NCI-H526 treated with DMSO at 0.1 percent for 48 hours (cell line): ENCODE measurements at regions not wholly inside any gene's neighbourhood (a gene's known extent, or its start where the extent isn't known, plus 50 kb on each side); places are given as distances from the start of the nearest gene placed in this dataset.
"Not testable (repeated sequence)": the region's sequence is repeated elsewhere in the genome, so short reads cannot be mapped to it uniquely, and the experiment has no call there.

Source experiments
- DNase-seq: peaks from one replicate; lab custom pipeline; 2025; lab: John Stamatoyannopoulos, UW

DNA sequence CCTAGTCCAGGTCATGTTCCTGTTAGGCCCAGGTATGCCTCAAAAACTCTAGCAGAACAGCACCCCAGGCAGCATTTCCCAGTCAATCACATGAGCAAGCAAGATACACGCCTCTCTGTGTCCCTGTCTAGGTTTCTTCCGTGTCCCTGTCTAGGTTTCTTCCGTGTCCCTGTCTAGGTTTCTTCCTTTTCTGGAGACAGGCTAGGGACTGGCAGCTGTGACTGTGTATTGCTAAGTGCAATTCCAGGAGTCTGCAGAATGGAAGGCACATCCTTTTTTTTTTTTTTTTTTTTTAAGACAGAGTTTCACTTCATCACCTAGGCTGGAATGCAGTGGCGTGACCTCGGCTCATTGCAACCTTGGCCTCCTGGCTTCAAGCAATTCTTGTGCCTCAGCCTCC, 77.6 kb downstream of the SETD4 start:
- DNase-seq = no peak

DNA sequence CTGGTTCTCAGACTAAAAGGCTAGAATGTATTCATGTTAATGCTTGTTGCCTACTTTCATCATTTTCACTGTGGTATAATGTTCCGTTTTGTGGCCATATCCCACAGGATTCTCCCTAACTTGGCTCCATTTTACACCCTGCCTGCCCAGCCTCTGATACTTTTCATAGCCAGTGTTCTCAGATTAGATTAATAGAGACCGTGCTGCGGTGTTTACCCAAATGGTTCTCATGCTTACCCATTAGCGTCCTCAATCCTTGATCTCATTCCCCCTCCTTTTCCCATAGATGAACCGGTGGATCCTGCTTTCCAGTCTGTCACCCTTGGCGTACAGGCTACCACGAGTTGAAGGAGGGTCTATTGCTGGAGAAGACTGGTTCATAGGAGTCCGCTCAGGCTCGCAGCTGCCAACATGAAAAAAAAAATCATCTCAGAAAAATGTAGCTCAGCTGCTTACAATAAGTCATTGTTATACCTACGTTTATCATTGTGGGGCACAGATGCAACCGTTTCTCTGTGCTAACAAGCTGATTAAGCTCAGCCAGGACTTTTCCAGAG, 78.7 kb downstream of the SETD4 start:
- no peak for DNase-seq

DNA sequence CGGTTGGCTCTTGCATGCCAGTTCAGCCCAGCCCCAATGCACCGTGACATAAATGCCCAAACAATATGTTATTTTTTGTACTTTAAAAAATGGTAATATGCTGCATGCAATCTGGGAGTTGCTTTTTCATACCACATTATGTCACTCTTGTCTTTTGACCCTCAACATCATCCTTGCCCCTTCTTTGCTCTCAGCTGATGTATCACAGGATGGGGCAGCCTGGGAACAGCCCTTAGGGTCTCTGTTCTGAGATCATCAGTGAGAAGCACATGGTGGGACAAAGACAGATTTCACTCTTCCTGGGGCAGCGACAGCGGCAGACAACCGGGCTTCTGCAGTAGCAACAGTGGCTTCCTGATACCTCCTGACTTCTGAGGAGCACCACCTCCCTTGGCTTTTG, 79.5 kb downstream of the SETD4 start:
- no peak for DNase-seq

DNA sequence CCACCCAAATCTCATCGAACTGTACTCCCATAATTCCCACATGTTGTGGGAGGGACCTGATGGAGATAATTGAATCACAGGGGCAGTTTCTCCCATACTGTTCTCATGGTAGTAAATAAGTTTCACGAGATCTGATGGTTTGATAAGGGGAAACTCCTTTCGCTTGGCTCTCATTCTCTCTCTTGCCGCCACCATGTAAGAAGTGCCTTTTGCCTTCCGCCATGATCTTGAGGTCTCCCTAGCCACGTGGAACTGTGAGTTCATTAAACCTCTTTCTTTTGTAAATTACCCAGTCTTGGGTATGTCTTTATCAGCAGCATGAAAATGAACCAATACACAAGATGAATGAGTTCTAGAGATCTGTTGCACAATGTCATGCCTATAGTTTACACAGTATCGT, 82.5 kb downstream of the SETD4 start:
- not testable (repeated sequence) for DNase-seq

DNA sequence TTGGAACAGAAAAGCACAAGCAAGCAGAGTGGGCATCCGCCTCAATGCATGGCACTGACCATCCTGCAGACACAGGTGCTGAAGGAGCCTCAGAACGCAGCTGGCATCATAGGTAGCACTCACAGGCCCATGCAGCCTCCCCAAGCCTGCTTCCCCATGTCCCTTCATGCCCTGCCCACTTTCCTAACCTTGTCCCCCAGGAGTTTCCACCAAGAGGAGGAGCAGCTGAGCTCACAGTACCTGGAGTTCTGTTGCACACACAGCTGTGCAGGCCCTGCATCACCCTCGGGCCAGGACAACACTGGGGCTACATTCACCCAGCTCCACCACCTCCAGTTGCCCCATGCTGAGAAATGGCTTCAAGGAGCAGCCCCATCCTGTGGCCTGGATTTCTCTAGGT, 83.4 kb downstream of the SETD4 start:
- DNase-seq = no peak

DNA sequence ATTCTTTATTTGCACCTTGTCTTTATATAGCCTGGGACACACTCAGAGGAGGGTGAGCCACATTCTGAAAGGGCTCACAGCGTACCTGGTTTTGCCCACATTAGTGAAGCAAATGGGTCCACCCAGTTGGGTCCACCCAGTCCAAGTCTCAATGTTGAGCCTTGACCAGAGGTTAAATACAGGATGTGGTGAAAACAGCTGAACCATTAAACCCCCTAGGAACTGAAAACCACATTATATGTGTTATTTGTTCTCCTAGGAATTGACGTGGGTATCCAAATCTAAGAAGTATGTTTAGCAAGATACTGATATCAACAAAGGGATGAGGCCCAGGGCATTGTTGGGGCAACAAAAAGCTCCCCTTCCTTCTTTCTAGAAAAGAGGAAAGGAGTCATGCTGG, 83.8 kb downstream of the SETD4 start:
- no peak for DNase-seq

DNA sequence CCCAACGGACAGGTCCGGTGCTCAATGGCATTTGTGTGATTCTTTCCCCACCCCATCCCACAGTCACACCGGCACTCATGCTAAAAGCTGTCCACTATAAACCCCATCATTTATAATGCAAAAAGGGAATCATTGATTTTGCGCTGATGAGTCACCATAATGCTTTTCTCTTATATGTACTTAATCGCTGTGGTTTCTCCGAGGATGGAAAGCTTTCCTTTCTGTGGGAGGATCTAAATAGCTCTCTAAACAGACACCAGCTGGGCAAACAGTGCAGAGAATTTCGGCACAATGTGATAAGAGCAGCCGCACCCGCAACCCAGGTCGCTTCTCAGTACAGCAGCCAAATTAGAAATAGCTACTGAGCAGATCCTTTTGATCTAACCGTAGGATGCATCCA, 85.6 kb downstream of the SETD4 start:
- no peak for DNase-seq

DNA sequence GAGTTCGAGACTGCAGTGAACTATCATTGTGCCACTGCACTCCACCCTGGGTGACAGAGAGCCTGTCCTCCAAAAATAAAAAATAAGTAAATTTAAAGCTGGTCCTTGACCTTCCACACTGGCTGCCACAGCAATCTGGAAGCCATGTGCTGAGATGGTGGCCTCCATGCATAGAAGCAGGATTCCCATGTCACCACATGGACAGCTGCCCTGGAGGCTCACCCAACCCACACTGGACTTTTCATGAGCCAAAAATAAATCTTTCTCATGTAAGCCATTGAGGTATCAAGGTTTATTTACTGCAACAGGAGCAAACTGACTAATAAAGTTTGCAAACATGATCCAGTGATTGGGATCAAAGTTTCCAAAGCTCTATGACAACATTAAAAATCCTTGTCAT, 88.5 kb downstream of the SETD4 start:
- DNase-seq = no peak

DNA sequence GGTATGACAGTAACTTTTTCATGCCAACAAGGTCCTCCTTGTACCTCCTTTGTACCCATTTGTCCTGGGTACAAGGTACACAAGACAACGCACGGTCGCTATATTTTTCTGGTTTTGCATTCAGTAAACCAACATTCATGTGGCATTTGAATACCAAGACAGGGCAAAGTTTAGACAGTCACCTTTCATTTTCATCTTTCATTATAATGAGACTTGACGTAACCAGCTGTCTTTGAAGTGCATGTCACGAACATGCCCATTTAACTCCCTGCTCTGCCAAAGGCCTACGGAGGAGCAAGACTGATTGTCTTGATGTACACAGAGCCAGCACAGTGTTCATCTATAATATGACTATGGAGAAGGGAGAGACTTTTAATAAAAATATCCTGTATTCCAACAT, 91.0 kb downstream of the SETD4 start:
- no peak for DNase-seq

DNA sequence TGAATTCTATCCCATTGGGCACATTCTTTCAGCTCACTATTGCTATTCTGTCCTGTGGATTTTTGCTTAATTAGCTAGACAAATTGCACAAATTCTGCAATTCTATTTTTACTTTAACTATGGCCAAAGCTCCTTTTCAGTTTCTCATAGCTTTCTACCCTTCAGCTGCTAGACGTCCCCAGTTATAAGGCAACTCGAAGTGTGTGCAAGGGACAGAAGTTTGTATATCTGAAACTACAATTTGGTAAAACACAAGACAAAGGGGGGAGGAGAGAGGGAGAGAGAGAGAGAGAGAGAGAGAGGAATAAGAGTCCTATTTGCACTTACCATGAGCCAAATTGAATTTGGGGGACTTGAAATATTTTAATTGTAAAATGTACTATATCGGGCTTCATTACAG, 91.8 kb downstream of the SETD4 start:
- DNase-seq = no peak

DNA sequence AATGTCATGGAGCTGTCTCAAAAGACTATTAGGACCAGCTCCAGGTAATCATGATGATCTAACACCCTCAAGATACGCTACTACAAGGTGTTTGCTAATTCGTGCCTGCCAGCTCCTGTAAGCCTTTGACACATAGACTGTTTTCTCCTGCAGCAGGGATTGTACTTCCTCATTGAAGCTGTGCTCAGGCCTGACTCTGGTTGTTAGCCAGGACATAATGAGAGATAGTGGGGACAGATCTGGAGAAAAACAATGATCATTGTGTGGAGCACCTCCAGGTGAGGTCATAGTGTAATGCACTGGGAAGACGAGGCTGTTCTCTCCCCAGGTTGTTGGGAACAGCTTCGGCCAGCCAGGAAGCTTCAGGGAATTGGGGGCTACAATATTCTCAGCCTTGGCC, 94.6 kb downstream of the SETD4 start:
- no peak for DNase-seq

DNA sequence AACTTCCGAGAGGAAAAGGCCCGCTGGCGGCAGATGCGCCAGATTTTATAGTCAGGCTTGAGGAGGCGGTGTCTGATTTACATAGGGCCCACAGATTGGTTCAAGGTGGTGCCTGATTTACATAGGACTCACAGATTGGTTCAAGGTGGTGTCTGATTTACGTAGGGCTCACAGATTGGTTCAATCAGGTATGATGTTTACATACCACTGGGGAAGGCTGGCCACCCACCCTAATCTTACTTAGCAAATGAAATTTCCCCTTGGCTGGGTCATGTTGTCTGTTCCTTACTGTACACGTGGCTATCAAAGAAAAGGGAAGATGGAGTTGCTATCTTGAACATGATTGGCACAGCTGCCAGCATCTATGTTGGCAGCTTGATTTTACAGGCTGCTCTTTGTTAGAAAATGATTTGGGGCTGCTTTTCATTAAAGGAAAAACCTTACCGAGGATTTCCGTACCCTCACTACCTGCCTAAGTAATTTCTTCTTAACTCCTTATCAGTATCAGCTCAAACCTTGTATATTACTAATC, 96.3 kb downstream of the SETD4 start:
- no peak for DNase-seq

DNA sequence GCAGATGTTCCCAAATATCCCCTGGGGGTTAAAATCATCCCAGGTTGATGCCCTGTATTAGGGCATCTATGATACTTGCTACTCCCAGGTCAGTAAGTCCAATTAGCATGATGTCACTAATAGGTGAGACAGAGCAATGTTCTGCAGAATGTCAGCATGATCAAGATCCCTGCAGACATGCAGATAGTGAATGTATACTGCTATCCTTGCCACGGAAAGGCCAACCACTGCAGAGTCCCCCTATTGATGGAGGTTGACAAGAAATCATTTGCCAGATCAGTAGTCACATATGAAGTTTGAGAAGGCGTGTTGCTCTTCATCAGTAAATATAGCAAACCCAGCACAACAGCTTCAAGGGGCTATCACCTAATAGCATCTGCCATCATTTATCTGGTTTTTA, 97.4 kb downstream of the SETD4 start:
- DNase-seq = no peak

DNA sequence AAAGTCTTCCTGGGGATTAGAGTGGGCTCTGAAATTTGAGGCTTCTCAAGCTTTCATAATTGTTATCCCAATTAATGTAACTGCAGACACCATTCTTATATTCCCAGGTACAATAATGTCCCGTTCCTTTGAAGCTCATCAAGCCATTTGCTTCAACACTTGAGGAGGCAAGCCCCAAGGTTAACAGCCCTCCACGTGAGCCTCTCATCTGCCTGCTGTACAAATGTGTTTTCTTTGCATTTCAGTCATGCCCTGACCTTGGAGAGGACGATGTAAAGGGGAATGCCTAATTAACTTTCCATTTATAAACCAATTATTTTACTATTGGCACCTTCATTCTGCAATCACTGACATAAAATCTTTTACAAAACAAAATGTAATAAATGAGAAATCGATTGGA, 106.3 kb downstream of the SETD4 start:
- no peak for DNase-seq

DNA sequence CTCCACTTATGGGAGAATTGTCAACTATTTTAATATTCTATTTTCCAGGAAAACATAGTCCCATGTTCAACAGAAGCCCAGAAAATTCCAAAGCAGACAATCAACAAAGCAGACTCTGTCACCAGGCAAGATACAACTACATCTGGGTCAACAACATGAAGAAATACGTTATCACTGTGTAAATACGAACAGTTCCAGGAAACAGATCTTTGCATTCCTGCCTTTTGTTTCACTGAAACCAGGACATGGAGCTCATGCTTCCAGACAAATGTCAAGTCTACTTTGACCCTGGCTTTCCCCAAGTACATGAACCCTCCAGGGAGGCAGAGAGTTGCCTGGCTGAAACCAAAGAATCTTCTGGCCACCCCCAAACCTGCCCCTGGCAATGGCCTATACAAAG, 106.7 kb downstream of the SETD4 start:
- DNase-seq = no peak

DNA sequence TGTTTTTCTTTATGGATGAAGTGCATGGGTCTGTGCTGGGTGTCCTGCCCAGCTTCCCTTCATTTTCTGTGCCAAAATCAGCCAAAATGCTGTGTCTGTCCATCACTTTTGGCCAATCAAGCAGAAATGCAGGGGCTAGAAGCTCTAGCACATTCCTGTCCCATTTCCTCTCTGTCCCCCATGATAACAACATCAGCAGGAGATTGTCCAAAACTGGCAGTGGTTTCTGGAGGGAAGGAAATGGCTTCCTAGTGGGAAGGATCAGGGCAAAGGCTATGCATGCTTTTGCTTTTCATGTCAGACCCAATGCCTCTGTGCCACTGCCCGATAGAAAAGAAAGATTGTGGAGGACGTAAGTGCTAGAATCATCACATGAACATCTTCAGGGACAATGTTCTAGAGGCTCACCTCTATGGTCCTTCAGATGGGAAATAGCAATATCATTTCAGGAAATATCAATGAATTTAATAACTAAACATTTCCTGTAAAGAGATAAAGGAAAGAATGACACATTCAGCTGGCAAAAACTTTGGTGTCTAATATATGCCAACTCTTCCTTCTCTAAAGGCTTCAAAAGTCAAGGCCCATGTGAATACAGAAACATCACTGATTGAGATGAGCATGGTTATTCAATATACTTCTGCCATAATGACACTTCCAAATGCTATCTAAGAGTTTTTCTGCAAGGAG, 107.5 kb downstream of the SETD4 start:
- DNase-seq = no peak

DNA sequence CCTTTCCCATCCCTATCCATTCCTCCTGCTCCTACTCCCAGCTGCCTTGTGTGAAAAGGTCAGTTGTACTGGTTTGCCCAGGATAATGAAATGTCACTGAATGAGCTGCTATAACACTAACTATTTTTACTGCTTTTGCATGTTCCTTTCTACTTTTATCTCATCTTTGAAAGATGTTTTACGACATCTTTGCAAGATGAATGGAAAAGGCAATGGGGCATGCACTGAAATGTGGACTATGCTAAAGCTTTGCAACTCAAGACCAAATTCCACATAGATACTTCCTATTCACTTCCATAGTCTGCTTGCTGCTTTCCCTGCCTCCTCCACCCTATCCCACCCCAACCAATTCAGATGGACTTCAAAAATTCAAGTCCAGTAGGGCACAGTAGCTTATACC, 111.3 kb downstream of the SETD4 start:
- DNase-seq = no peak

DNA sequence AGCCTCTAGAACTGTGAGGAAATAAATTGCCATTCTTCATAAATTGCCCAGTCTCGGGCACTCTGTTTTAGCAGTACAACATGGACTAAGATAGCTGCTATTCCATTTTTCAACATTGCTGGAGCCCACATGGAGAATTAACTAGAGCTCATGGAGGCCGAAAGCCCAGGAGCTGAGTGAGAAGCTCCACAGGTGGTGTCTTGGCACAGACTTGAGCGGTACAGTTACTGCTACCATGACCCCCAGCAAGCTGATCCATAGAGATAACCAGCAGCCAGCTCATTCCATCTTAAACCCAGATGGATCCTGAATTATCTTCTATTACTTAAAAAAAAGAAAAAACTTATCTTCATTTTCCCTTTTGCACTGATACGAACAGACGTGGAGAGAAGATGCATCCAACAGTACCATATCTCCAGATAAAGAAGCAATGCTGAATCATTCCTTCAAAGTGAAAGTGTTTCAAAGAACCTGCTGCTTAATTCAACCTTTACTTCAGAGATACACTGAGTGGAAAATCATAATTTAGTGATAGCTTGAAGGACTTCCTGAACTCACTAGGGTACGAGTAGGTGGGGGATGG, 115.1 kb downstream of the SETD4 start:
- no peak for DNase-seq

DNA sequence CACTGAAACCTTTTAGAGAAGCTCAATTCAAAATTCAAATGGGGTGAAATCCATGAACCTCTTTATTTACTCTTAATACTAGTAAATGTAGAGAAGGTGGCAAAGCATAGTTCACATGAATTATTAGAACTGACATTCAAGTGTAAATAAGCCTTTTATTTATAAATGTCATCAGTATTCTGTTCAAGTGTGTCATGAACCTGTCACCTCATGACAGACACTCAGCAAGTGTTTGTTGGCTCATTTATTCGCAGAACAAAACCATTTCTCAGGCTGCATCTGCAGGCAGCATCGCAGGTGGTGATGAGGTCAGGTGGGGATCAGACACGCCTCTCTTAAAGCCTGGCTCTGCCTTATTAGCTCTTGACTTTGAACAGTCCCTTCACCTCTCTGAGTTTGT, 116.6 kb downstream of the SETD4 start:
- no peak for DNase-seq

DNA sequence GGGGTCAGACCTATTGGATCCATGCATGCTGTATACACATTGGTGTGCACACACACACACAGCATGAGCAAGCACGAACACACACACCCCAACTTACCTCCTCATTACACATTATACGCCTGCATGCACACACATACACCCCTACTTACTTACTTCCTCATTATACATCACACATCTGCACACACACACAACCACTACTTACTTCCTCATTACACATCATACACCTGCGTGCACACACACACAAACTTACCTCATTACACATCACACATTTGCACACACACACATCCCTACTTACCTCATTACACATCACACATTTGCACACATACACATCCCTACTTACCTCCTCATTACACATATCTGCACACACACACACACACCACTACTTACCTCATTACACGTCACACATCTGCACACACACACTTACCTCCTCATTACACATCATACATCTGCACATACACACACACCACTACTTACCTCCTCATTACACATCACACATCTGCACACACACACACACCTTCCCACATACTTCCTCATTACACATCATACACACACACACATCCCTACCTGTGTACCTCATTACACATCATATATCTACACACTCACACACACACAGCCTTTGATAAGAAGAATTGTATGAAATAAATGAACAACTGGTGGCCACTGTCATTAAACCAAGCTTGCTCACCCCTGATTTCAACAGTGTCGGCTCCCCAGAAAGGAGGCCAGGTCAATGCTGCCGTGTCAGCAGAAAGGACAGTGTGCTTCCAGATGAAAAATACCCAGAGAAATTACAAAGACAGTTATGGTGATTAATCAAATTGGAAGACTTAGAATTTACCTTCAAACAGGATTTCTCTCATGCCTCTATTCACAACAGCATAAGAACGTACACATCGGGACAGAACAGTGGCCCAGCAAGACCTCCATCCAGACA, 117.8 kb downstream of the SETD4 start:
- no peak for DNase-seq

DNA sequence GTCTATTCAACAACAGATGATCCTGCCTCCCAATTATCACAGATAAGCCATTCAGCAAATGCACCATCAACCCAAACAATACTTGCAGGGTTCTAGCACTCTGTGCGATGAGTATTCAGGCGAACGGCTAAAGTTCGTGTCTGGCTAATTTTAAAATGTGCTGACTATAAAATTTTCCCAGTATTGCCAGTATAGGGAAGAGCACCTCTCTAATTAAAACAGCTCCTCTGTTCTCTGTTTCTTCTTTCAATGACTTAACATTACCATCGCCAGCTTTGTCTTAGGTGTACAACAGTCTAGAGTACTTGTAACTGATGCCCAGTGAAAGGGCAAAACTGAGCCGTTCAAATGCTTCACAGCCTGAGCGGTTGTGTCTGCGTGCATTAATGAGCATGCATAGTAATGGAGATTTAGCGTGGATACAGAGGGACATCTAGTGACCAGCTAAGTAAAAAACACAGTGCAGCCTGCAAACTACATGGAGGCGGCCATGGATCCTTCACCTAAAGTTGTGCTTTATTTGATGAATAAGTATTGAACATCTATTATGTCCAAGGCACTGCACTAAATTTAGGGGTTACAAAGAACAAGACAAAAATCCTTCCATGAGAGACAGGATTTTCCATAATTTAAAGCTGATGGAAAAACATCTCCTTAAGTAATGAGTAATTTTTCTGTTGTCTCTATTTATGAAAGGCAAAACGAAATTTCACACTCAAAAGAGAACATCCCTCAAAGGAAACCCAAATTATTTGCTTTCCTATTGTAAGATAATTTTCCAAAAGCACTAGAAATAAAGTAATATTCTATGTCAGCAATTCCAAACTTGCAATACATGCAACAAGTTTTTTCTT, 120.0 kb downstream of the SETD4 start:
- peak; percentile 62 for DNase-seq

DNA sequence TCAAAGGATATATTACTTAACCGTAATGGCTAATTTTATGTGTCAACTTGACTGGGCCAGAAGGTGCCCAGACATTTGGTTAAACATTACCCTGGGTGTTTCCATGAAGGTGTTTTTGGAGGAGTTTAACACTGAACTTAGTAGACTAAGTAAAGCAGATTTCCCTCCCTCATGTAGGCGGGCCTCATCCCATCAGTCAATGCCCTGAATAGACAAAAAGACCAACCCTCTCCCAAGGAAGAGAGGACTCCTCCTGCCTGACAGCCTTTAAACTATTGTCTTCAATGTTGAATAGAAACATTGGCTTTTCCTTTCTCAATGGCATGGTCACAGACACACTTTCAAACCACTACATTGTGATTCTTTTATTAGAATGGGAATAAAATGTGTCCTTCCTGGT, 121.9 kb downstream of the SETD4 start:
- DNase-seq = no peak
